ENCODE measurements at regions not wholly inside any gene's neighbourhood (a gene's known extent, or its start where the extent isn't known, plus 50 kb on each side); places are given as distances from the start of the nearest gene placed in this dataset.
"Not testable (repeated sequence)": the region's sequence is repeated elsewhere in the genome, so short reads cannot be mapped to it uniquely, and the experiment has no call there.

DNA sequence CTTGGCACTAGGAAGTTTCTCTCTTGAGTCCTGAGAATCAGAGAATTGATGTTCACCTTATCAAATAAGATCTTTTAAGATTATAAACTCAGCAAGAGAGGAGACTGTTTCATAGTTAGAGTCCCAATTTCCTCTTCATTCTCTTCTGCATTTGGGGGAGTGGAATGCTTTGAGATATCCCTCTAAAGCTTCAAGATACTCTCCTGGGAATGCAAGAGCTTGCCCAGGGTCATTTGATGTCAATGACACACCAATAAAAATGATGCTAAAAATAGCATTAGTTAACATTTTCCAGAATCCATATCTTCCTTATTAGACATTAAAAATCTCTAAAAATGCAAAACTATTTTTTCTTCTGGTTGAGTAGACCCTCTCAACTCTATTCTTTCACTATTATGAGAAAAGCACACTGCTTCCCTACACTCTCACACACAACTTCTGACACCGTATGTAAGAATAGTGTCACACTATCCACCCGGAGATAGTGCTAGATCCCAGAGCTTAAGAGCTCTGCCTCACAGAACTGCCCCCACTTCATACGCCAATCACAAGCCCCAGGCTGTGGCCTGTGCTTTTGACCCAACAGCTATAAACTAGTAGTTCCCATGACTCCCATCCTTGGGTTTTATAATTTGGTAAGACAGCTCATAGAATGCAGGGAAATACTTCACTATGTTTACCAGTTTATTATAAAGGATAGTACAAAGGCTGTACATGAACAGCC is 399.9 kb upstream of the RUNX1 start:
- no peak for DNase-seq

DNA sequence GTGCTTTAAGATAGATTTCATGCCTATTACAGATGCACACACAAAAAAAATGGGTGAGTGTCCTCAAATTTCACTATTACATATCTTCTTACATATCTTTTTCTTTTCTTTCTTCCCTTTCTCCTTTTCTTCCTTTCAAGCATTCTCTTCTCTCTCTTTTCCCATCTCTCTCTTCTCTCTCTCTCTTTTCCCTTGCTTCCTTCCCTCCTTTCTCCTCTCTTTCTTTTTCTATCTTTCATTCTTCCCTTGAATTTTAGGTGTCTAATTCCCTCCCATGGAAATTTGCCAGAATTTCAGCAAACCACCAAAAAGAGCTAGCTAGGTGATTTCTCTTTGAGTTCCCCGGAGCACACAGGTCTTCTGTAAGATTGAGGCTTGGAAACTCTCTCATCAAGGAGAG is 395.3 kb upstream of the RUNX1 start:
- DNase-seq: no peak

DNA sequence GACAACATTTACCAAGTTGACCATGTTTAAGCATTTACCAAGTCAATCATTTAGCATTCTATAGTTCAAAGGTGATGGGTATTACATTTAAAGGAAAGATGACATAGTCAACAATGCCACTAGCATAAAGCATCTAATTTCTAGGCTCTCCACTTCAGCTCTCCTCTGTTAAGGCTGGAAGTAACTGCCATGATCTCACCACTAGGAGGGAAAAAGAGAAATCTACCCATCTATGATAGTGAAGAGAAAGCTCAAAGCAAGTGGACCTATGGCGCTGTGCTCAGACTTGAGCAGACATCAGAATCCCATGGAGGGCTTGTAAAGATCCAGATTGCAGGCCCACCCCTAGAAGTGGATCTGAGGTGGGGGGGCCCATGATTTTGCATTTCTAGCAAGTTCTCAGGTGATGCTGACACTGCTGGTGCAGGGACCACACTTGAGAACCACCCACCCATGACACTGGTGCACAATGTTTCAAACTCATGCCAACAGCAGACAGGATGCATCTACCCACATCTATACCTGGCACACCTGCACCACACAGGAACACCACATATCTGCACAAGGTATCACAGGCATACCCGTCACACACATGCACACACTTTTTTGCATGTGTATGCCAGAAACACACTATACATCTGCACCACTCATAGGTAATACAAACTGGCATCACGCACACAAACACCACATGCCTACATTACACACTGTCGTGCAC is 392.9 kb upstream of the RUNX1 start:
- DNase-seq: no peak

DNA sequence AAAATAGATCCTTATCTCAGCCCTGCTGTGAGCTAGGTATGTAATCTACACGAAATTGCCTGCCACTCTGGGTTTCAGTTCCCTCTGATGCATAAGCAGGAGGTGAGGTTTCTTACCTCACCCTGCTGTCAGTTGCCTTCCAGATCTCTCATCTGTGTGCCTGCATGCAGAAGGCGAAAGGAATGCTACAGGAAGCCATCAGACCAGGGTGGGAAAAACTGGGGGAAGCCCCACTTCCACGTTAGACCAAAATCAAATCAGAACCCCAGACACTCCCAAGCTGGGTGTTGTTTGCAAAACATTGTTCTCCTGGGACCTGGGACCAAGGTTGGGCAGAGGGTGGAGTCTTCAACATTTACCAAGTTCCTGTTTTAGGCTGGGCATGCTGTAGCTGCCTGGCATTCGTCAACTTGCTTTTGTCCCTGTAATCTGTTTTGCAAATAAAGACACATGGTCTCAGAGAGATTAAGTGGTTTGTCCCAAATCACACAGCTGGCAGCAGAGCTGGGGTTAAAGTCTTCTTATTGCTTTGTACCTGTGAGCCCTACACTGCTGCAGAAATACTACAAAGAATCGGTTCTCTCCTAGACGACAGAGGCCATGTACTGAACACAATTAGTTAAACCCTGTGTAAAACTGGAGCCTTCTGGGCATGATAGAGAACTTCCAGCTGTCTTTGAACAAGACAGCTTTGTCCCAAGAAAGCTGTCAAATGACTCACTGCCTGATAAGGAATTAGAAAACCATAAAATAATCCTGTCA is 389.7 kb upstream of the RUNX1 start:
- DNase-seq: no peak

GRCh38 chr21:35437941-35438340 is 388.8 kb upstream of the RUNX1 start:
- DNase-seq: no peak

DNA sequence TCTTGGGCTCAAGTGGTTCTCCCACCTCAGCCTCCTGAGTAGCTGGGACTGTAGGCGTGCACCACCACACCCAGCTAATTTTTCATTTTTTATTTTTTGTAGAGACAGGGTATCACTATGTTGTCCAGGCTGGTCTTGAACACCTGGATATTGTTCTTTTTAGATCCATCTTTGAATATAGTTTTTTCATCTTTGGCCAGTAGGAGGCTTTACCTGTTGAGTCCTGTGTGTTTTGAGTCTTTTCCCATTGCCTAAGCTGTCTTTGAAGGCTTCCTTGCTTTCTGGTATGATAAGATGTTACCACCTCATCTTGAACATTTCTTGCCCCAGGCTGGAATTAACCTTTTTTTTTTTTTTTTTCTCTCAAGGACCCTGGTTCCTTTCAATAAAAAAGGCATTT is 387.8 kb upstream of the RUNX1 start:
- no peak for DNase-seq

GRCh38 chr21:35432601-35433000 is 383.5 kb upstream of the RUNX1 start:
- DNase-seq: not testable (repeated sequence)

- DNase-seq: no peak
Observed at GRCh38 chr21:35430260-35430659, 381.2 kb upstream of the RUNX1 start.

GRCh38 chr21:35428937-35429336 is 379.8 kb upstream of the RUNX1 start:
- DNase-seq: no peak

DNA sequence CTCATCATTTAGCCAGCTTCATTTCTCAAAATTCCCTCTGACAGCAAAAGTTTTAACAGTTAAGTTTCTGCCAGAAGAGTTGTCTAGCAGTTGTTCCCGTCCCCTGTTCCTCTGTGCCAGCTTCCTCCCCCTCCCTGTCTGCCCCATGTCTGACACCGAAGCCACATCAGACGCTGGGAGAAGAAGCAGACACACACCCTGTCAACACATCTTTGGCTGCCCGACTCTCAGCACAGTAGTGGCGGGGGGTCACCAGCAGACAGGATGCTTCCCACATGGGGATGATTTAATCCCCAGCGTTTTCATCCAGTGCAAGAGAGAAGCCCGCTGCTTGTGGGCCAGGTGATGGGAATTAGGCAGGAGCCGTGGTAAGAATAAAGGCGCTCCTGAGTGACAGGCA is 379.4 kb upstream of the RUNX1 start:
- DNase-seq: no peak

- DNase-seq: no peak
Observed at GRCh38 chr21:35428001-35428320, 378.9 kb upstream of the RUNX1 start.

DNA sequence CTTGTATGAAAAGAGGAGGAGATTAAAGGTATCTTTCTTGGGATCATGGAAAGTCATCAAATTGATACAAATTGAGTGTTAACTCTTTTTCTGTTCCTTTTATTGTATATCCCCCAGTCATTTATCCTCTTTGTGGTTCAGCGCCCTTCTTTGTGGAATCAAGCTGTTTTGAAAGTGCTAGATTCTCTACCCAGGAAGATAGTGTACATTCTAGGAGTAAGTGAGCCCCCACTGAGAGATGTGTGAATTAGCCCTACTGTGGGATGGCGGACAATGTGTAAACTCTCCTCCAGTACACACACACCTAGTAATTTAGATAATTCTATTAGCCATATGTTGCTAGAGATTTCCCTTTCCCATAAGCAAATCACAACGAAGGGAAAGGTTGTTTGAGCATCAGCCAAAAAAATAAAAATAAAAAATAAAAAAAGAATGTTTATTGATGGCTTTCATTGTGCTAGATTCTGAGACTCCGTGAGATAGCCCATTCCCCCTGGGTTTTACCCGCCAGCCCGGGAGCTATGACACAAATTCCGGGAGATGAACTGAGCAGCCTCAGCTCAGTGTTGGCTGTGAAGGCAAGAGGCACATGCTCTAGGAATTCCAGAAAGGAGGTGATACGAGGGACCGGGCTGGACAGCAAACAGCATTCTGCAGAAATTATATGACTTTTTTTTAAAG is 378.4 kb upstream of the RUNX1 start:
- no peak for DNase-seq

DNA sequence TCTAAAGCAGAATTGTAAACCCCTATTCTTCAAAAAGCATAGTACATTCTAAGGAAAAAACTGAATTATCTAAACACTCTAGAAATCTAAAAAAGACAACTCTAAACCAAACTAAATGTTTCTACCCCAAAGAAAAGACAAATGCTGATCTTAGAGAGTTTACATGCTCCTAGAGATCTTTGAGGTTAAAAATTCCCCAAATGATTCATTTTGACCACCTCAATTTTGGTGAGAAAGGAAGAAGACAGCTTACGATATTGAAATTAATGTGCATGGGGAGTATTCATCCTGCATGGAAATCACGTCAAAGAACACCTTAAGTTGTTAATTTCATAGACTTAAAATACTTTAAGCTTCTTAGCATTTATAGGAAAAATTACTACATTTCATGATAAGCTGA is 377.8 kb upstream of the RUNX1 start:
- DNase-seq: no peak

GRCh38 chr21:35426469-35426868 is 377.4 kb upstream of the RUNX1 start:
- no peak for DNase-seq

- no peak for DNase-seq
Observed at GRCh38 chr21:35424122-35424521, 375.0 kb upstream of the RUNX1 start.

DNA sequence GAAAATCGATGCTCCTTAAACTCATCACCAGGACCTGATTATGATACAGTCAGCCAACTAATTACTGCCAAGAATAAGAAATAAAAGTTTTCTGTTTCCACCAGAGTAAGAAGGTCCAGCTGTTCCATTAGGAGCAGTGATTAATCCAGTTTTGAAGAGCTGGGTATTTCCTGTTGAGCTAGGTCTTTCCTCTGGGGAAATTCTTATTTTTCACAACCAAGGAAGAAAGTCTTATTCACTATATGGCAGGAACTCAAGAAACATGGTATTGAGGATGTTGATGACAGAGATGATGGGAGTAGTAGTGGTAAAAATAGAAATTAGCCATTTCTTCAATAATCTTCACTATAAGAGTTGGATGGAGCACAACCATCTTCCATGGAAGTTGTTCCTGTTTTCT is 374.6 kb upstream of the RUNX1 start:
- no peak for DNase-seq

DNA sequence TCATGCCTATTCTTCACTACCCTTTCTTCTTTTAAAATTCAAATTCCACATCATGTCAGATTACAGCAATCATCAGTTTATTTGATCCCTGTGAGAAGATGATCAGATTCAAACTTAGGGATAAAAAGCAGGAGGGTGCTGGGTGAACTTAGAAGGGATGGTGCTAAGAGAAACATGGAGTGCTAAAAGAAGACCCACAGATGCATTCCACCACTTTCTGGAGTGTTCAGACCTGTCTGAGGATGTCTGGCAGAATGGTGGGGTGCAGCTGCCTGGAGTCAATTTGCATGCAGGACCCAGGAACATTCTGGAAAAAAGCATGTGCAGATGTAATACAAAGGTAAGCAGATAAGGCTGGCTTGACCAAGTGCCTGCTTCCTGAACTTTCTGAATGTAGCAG is 372.9 kb upstream of the RUNX1 start:
- DNase-seq: no peak

GRCh38 chr21:35421221-35421620 is 372.1 kb upstream of the RUNX1 start:
- DNase-seq: no peak

DNA sequence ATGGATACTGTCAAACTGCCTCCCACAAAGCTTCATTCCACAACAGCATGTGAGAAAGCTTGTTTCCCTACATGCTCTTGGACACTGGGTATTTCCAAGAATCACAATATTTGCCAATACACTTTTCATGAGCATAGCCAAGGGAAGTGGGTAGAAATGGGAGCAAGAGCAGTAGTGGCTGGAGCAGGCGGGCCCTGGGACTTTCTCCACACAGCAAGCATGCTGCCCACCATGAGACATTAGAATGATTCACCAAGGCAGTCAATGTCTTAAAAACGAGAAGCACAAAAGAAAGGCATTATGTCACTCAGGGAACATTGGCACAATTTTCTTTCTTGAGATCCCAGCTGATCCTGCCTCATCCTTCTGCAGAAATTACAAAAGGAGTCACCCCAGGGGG is 371.6 kb upstream of the RUNX1 start:
- DNase-seq: no peak

DNA sequence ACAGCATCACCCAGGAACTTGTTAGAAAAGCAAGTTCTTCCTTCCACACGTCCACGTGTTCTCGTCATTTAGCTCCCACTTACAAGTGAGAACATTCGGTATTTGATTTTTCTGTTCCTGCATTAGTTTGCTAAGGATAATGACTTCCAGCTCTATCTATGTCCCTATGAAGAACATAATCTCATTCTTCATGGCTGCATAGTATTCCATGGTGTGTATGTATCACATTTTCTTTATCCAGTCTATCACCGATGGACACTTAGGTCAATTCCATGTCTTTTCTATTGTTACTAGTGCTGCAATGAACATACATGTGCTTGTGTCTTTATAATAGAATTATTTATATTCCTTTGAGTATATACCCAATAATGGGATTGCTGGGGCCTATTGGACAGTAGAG is 368.7 kb upstream of the RUNX1 start:
- no peak for DNase-seq

DNA sequence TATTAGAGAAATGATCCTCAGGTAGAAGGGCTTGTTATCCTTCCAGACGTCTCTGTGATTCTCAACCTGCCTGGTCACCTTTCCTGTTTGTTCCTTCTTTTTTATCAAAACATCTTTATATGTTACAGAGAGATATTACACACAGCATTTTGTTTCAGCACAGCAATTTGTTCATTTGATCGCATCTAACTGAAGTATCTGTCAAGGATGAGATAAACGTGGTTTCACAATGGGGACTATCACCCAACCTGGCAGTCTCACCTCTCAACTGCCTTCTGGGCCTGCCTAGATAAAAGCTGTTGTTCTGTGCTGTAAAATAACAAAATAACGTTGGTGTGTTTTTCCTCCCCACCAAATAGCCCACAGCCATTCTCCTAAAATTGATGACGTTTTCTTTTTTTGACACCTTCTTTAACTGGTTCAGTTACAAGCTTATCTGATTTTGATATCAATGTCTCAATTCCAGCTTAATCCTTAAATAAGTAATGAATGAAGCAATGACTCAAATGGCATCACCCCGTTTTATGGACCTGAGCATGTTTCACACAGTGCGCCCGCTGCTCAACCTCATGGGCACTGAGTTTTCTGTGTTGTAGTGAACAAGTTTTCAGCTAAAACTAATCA is 367.9 kb upstream of the RUNX1 start:
- DNase-seq: no peak

- no peak for DNase-seq
Observed at GRCh38 chr21:35414507-35415139, 365.5 kb upstream of the RUNX1 start.

- DNase-seq: no peak
Observed at GRCh38 chr21:35414056-35414455, 365.0 kb upstream of the RUNX1 start.

Measured in NCI-H446 (cell line).